WTC11 (cell line): ENCODE measurements at regions not wholly inside any gene's neighbourhood (a gene's known extent, or its start where the extent isn't known, plus 50 kb on each side); places are given as distances from the start of the nearest gene placed in this dataset.
A peak's percentile ranks its signal among the peaks of the same experiment; 100 is the strongest.

Source experiments
- ATAC-seq: fragments of 200-7000 bp; cut with Tn5 transposase; 2 replicates; pipeline ENCODE4 v1.10.0; 2021; ENCODE audit warnings: mild to moderate bottlenecking, moderate library complexity
- CTCF ChIA-PET: fragments of 300-600 bp; sonication (Branson Sonifier 250); formaldehyde crosslinking; loops from one replicate; lab custom pipeline; 2021; ENCODE audit warnings: antibody characterized with exemption; lab: Charles Lee
- POLR2A ChIA-PET: fragments of 350-600 bp; sonication (Branson Sonifier 250); formaldehyde crosslinking; loops from one replicate; lab custom pipeline; 2021; ENCODE audit warnings: antibody characterized with exemption; lab: Charles Lee
- DNase-seq: peaks from one replicate; pipeline ENCODE4 v3.0.0; 2021; ENCODE audit warnings: low spot score
- H3K27ac Mint-ChIP-seq: 2 replicates; pipeline ENCODE4 v1.8.0; 2021; ENCODE audit warnings: mixed read lengths
- H3K27me3 Mint-ChIP-seq: 2 replicates; pipeline ENCODE4 v1.8.0; 2021; ENCODE audit warnings: low read depth, mild to moderate bottlenecking, moderate library complexity, mixed read lengths
- H3K36me3 Mint-ChIP-seq: 2 replicates; pipeline ENCODE4 v1.8.0; 2021; ENCODE audit warnings: mixed read lengths
- H3K4me1 Mint-ChIP-seq: 2 replicates; pipeline ENCODE4 v1.8.0; 2022; ENCODE audit warnings: mixed read lengths
- H3K4me3 Mint-ChIP-seq: 2 replicates; pipeline ENCODE4 v1.8.0; 2021; ENCODE audit warnings: mild to moderate bottlenecking, moderate library complexity, mixed read lengths
- H3K9me3 Mint-ChIP-seq: 2 replicates; pipeline ENCODE4 v1.8.0; 2021; ENCODE audit warnings: mixed read lengths
- ATF6 ChIP-seq: sonication (generic); formaldehyde crosslinking; IDR thresholded peaks from 2 replicates; pipeline ENCODE4 v1.8.1; 2023; ENCODE audit warnings: mild to moderate bottlenecking, missing genetic modification reagents
- CBFB ChIP-seq: sonication (generic); formaldehyde crosslinking; IDR thresholded peaks from 2 replicates; pipeline ENCODE4 v1.8.1; 2022; ENCODE audit warnings: mild to moderate bottlenecking, low read depth, missing genetic modification reagents
- CREM ChIP-seq: sonication (generic); formaldehyde crosslinking; IDR thresholded peaks from 2 replicates; pipeline ENCODE4 v1.8.1; 2022; ENCODE audit warnings: mild to moderate bottlenecking, missing genetic modification reagents, moderate library complexity
- EMX1 ChIP-seq: fragments of 250-450 bp; sonication (Bioruptor Pico); IDR thresholded peaks from 2 replicates; pipeline ENCODE4 v1.8.0; 2021; ENCODE audit warnings: mild to moderate bottlenecking
- ETV6 ChIP-seq: sonication (generic); formaldehyde crosslinking; IDR thresholded peaks from 2 replicates; pipeline ENCODE4 v1.8.1; 2022; ENCODE audit warnings: mild to moderate bottlenecking, missing genetic modification reagents
- FOXK1 ChIP-seq: sonication (generic); formaldehyde crosslinking; IDR thresholded peaks from 2 replicates; pipeline ENCODE4 v1.8.0; 2022; ENCODE audit warnings: mild to moderate bottlenecking, moderate library complexity, missing genetic modification reagents
- GTF2I ChIP-seq: fragments of 250-450 bp; sonication (Bioruptor Pico); conservative IDR thresholded peaks from 2 replicates; pipeline ENCODE4 v1.4.0; 2021; ENCODE audit warnings: mild to moderate bottlenecking
- HMGA2 ChIP-seq: fragments of 250-450 bp; sonication (Bioruptor Pico); IDR thresholded peaks from 2 replicates; pipeline ENCODE4 v1.4.0; 2021; ENCODE audit warnings: mild to moderate bottlenecking, moderate library complexity
- MXD4 ChIP-seq: fragments of 250-450 bp; sonication (Bioruptor Pico); IDR thresholded peaks from 2 replicates; pipeline ENCODE4 v1.8.0; 2021; ENCODE audit warnings: mild to moderate bottlenecking, moderate library complexity, borderline replicate concordance
- NFATC4 ChIP-seq: fragments of 250-450 bp; sonication (Bioruptor Pico); IDR thresholded peaks from 2 replicates; pipeline ENCODE4 v1.9.0; 2021; ENCODE audit warnings: mild to moderate bottlenecking
- PRDM15 ChIP-seq: sonication (generic); formaldehyde crosslinking; IDR thresholded peaks from 2 replicates; pipeline ENCODE4 v1.8.0; 2022; ENCODE audit warnings: missing genetic modification reagents
- TCF7 ChIP-seq: sonication (generic); formaldehyde crosslinking; IDR thresholded peaks from 2 replicates; pipeline ENCODE4 v1.8.0; 2022; ENCODE audit warnings: mild to moderate bottlenecking, low read depth, missing genetic modification reagents, moderate library complexity
- TEAD4 ChIP-seq: sonication (generic); formaldehyde crosslinking; IDR thresholded peaks from 2 replicates; pipeline ENCODE4 v1.8.0; 2022; ENCODE audit warnings: mild to moderate bottlenecking, missing genetic modification reagents
- ZBTB43 ChIP-seq: sonication (generic); formaldehyde crosslinking; IDR thresholded peaks from 2 replicates; pipeline ENCODE4 v1.8.1; 2023; ENCODE audit warnings: mild to moderate bottlenecking, missing genetic modification reagents
- ZNF263 ChIP-seq: sonication (generic); formaldehyde crosslinking; IDR thresholded peaks from 2 replicates; pipeline ENCODE4 v1.8.1; 2022; ENCODE audit warnings: low read depth, mild to moderate bottlenecking, moderate library complexity, missing genetic modification reagents
- ZNF425 ChIP-seq: fragments of 250-450 bp; sonication (Bioruptor Pico); conservative IDR thresholded peaks from 2 replicates; pipeline ENCODE4 v1.9.0; 2021; ENCODE audit warnings: mild to moderate bottlenecking
- ZNF671 ChIP-seq: fragments of 250-450 bp; sonication (Bioruptor Pico); IDR thresholded peaks from 2 replicates; pipeline ENCODE4 v1.8.0; 2021; ENCODE audit warnings: mild to moderate bottlenecking
- ZSCAN18 ChIP-seq: fragments of 250-450 bp; sonication (Bioruptor Pico); IDR thresholded peaks from 2 replicates; pipeline ENCODE4 v2.1.2; 2022; ENCODE audit warnings: mild to moderate bottlenecking, moderate library complexity

GRCh38 chr1:218024211-218024720, 260.8 kb upstream of the RRP15 start:
- Mint-ChIP-seq H3K4me3 (no peak overlapping the region), H3K27ac (no peak overlapping the region), H3K9me3 (peaks cover 29% of the 10 kb centered on the region), H3K36me3 (peaks cover 25% of the 10 kb centered on the region), H3K27me3 (peaks cover 3% of the 10 kb centered on the region; the same call in 1 of the 2 replicates), H3K4me1 (peaks cover 20% of the 10 kb centered on the region)
- CTCF ChIA-PET, result no interaction called here
- ATAC-seq (peak; percentile 74), DNase-seq (no peak)
- TF ChIP-seq CREM (CRISPR knock-in tag) (no peak), EMX1 (CRISPR knock-in tag) (no peak), ETV6 (no peak), ZNF671 (CRISPR knock-in tag) (no peak), HMGA2 (CRISPR knock-in tag) (no peak), TCF7 (no peak), GTF2I (no peak), FOXK1 (CRISPR knock-in tag) (no peak), CBFB (no peak), TEAD4 (CRISPR knock-in tag) (no peak), ZNF425 (no peak), ZNF263 (CRISPR knock-in tag) (no peak), MXD4 (CRISPR knock-in tag) (no peak), ZSCAN18 (no peak), ATF6 (no peak), PRDM15 (no peak), ZBTB43 (CRISPR knock-in tag) (no peak)
- POLR2A ChIA-PET, result no interaction called here

- no peak for TF ChIP-seq NFATC4 (CRISPR knock-in tag)
- Mint-ChIP-seq H3K4me3 (no peak overlapping the region), H3K27me3 (no peaks in the 10 kb centered on the region), H3K4me1 (peaks cover 21% of the 10 kb centered on the region), H3K36me3 (peaks cover 15% of the 10 kb centered on the region), H3K27ac (no peak overlapping the region), H3K9me3 (peaks cover 19% of the 10 kb centered on the region)
- CTCF ChIA-PET, result no interaction called here
- POLR2A ChIA-PET, result no interaction called here
- no peak for ATAC-seq
- DNase-seq, result no peak
Observed at GRCh38 chr1:218025454-218025853, 259.6 kb upstream of the RRP15 start.
